OCI-LY1 (cell line): ENCODE measurements at regions not wholly inside any gene's neighbourhood (a gene's known extent, or its start where the extent isn't known, plus 50 kb on each side); places are given as distances from the start of the nearest gene placed in this dataset.

ENCODE experiments used
- CTCF ChIP-seq: fragments of 200-600 bp; sonication (generic), shearing (Covaris generic); IDR thresholded peaks from 2 replicates; pipeline ENCODE4 v1.5.1; 2017; ENCODE audit warnings: mild to moderate bottlenecking, antibody characterized with exemption, low read length, moderate library complexity, mixed read lengths
- EZH2 ChIP-seq: fragments of 200-600 bp; sonication (generic), shearing (Covaris generic); IDR thresholded peaks from 2 replicates; pipeline ENCODE4 v1.8.0; 2017; ENCODE audit warnings: borderline replicate concordance, mixed run types, mild to moderate bottlenecking, antibody characterized with exemption, low read length, moderate library complexity, mixed read lengths

GRCh38 chr16:5377280-5377898 is 279.8 kb upstream of the EEF2KMT start:
- TF ChIP-seq CTCF (no peak), EZH2 (no peak)
